ENCODE measurements at regions not wholly inside any gene's neighbourhood (a gene's known extent, or its start where the extent isn't known, plus 50 kb on each side); places are given as distances from the start of the nearest gene placed in this dataset.

DNA sequence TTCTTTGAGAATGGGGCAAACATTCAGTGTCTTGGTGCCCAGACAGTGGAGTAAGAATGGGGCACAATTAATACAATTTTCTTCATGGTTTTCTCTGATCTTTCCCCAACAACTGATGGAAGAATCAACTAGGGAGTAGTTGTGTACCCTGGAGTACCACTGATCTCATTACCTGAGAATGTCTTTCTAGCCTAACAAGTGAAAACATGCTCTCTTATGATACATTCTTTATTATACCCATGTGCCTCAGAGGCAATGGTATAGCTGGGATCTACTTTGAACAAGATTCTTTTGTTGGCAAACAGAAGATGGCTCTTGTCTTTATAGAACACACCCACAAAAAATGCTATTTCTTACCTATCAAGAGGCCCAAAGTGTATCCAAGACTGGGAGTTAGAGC, 250.6 kb upstream of the CMC1 start:
- TF ChIP-seq, protein P1, sequence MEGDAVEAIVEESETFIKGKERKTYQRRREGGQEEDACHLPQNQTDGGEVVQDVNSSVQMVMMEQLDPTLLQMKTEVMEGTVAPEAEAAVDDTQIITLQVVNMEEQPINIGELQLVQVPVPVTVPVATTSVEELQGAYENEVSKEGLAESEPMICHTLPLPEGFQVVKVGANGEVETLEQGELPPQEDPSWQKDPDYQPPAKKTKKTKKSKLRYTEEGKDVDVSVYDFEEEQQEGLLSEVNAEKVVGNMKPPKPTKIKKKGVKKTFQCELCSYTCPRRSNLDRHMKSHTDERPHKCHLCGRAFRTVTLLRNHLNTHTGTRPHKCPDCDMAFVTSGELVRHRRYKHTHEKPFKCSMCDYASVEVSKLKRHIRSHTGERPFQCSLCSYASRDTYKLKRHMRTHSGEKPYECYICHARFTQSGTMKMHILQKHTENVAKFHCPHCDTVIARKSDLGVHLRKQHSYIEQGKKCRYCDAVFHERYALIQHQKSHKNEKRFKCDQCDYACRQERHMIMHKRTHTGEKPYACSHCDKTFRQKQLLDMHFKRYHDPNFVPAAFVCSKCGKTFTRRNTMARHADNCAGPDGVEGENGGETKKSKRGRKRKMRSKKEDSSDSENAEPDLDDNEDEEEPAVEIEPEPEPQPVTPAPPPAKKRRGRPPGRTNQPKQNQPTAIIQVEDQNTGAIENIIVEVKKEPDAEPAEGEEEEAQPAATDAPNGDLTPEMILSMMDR (IDR thresholded peaks at IDR 0.05) = no peak
- TF ChIP-seq POLR2AphosphoS5 (IDR thresholded peaks at IDR 0.05) = no peak
- TF ChIP-seq POLR2A (IDR thresholded peaks at IDR 0.05) = no peak
